HG03039 (cell line): ENCODE measurements at regions not wholly inside any gene's neighbourhood (a gene's known extent, or its start where the extent isn't known, plus 50 kb on each side); places are given as distances from the start of the nearest gene placed in this dataset.

Experiments used
- ATAC-seq: cut with Tn5 transposase; IDR thresholded peaks from one replicate; pipeline ENCODE4 v1.9.1; 2021; ENCODE audit warnings: mild to moderate bottlenecking, moderate library complexity; ENCODE audit not compliant: unreplicated experiment

DNA sequence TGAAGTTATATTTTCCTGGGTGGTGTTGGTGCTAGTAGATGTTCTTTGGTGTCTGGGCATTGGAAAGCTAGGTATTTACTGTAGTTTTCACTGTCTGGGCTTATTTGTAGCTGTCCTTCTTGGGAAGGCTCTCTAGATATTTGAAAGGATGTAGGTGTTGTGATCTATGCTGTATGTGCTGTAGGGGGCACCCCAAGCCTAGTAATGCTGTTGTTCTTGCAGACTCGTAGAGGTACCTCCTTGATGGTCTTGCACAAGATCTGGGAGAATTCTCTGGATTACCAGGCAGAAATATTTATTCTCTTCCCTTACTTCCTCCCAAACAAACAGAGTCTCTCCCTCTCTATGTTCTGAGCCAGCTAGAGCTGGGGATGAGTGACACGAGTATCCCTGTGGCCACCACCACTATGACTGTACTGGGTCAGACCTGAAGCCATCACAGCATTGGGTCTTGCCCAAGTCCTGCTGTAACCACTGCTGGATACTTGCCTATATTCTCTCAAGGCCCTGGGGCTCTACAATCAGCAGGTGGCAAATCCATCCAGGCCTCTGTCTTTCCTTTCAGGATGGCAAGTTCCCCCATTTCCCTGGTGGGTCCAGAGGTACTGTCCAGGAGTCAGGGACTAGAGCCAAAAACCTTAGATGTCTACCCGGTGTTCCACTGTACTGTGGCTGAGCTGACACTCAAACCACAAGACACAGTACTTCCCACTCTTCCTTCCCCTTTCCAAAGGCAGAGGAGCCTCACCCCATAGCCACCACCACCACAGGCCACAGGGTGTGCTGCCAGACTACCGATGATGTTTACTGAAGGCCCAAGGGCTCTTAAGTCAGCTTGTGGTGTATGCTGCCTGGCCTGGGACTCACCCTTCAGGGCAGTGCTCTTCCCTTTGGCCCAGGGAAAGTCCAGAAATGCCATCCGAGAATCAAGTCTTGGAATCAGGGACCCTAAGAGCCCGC, 195.2 kb upstream of the DPPA4 start:
- no peak for ATAC-seq

DNA sequence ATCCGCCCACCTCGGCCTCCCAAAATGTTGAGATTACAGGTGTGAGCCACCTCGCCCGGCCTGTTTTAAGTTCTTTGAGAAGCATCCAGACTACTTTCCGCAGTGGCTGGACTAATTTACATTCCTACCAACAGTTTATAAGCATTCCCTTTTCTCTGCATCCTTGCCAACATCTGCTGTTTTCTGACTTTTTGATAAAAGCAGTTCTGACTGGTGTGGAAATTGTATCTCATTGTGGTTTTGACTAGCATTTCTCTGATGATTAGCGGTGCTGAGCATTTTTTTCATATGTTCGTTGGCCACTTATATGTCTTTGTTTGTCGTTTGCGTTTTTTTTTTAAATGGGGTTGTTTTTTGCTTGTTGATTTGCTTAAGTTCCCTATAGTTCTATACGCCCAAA, 208.4 kb upstream of the DPPA4 start:
- no peak for ATAC-seq

DNA sequence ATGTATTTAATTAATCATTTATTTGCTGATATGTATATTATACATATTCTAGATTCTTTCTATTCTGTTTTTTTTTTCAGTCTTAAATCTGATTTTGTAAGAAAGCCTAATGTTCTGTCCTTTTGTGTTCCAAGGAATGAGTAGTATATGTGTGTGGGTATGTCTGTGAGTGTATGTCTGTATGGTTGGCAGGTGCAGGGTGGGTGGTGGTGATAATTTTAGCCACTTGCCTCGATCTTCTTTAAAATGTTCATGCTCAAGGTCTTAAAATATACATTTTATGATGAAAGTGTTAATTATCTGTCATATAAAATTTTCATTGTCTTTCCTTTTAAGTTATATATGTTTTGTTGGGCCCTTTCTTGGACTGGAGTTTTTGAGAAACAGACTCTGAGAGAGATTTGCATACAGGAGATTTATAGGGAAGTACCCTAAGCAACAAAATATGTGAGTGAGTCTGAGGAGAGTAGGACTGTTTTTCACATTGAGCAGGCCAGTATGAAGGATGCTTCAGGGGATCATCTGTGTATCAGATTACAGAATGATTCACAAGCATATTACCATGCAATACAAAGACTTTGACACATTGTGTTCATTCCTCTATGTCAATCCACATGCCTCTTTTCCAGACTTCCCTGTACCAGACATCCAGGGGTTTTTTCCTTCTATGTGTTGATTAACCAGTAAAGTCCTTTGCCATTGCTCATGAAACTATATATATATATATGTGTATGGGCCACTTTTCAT, 211.0 kb upstream of the DPPA4 start:
- no peak for ATAC-seq

DNA sequence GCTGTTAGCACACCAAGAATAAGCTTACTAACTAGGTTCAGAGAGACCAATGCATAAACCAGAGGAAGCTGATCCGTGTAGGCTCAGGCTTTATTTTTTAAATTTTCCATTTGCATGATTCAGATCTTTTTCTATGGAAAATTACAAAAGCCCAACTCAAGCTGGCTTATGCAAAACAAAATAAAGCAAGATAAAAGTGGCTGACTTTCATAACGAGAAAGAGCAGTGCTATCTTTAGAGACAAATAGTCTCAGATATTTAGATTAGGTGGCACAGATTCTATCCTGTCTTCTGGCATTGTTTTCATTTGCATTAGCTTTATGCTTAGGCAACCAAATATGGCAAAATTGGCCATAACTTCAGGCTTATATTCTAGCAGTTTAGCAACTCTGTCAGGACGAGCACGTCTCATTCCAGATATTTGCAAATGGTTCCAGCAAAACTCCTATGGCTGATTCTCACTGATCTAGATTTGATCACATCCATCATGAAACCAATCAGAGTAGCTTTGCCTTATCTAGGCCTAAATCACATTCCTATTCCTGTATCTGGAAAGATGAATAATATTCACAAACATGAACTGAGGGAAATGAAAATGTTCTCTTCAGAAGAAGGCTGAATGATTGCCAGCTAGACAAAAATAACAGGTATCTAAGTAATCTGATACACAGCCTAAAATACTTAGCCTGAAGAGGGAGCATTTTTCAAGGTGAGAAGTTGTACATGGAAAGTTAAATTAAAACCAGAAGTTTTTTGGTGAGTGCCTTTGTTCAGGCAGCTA, 216.4 kb upstream of the DPPA4 start:
- ATAC-seq, result no peak

DNA sequence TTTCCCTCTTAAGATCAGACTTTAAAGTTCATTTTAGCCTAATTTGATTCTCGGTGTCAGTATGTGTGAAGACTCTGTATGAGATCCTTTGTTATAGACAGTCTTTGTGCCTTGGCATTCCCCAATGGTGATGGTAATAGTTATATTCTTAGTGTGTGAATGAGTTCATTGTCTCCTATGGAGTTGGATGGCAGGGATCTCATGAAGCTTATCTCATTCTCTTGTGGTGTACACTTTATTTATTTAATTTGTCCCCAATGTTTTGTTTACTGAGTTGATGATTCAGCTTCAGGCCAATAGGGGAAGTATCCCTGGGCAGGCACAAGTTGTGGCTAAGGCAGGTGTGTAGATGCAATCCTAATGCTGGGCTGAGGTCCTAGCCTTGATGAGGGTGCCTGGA, 222.0 kb upstream of the DPPA4 start:
- ATAC-seq, result no peak

DNA sequence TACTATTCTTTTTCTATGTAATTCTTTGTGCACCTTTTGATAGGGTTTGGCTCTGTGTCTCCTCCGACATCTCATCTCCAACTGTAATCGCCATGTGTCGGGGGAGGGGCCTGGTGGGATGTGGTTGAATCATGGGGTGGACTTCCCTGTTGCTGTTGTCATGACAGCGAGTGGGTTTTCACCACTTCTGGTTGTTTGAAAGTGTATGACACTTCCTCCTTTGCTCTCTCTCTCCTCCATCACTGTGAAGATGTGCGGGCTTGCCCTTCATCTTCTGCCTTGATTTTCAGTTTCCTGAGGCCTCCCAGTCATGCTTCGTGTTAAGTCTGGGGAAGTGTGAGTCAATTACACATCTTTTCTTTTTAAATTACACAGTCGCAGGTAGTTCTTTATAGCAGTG, 225.8 kb upstream of the DPPA4 start:
- no peak for ATAC-seq

DNA sequence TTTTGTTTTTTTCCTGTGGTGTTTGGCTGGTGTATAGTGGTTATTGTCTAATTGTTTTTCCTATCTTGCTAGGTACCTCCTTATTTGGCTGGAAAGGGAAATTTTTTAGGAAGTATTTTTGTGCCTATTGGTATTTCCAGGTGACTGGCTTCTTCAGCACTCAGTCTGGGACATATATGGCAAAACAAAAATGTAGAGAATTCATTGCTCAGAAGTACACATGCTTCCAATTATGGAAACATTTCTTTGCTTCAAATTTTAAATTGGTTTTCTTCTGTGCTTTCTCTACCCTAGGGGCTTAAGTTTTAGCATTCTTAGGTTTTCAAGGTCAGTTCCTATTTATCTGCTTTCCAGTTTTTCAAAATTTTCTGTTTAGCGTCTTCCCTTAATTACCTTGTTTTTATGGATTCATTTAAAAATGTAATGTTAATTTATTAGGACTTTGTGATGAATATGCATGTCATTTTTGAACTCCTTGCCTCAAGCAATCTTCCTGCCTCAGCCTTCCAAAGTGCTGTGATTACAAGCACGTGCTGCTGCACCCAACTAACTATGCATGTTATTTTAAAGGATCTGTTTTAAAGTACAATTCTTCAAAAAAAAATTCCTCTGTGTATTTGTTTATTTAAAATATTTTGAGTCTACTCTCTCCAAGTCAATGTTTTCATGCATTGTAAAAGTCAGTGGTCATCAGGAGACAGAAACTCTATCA, 231.9 kb upstream of the DPPA4 start:
- ATAC-seq, result no peak

DNA sequence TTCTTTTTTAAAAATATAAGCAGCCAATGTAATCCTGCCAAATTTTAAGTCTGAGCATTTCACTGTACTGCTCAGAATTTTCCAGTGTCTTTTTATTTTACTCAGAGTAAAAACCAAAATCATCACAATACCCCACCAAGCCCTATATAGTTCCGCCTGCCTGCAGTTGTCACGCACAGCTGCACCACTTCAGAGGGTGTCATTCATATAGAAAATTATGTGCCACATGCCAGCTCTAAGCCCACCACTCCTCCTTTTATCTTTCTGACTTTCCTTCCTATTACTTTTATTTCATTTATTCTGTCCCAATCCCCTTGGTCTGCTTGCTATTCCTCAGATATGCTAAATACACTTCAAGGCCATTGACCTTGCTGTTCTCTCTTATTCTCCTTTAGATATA, 233.1 kb upstream of the DPPA4 start:
- no peak for ATAC-seq

DNA sequence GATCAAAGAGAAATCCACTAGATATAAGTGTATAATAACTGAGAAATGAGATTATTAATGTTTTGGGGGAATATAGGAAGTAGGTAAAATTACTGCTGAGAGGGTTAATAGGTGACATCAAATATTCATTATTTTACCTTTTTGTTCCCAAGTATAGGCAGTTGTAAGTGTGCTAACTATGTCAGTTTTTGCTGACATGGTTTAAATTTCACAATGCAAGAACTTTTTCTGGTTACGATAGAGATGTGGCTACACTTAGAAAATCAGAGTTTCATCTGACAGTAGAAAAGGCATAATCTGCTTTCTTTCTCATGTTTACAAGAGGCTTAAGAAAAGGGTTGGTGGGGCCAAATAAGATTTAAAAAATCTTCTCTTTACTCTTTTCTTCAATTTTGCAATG, 235.0 kb upstream of the DPPA4 start:
- no peak for ATAC-seq

DNA sequence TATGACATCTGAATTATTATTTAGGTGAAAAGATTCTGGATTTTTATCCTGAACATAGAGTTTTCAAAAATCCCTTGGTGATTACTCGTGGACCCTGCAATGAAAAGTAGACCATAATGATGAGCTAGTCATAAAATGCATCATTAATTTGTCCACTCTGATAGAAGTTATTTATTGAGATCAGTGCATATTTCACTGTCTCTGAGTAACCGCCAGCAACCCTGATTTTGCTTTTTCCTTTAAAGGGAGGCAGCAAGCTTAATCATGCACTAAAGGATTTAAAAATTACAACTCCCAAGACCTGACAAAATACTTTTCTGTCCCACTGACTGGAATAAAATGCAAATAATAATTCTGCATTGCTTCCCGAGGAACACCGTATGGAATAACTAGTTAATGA, 259.6 kb upstream of the DPPA4 start:
- ATAC-seq, result no peak

DNA sequence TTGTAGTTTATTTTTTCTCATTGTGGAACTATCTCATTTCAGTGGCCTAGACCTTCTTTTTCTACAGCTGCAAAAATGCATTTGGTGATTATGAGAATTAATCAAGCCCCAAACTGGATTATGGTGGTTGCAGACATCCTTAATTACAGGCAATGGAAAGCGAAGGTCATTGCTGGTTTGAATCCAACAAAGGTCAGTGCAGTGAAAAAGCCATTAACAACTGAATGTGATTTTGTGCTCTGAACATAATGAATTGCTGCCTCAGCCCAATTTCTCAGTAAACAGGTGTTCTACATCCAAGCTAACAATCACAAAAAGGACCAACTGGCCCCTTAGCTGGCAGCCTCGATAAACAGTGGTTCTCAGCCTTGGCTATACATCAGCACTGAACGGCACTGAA, 260.1 kb upstream of the DPPA4 start:
- no peak for ATAC-seq

DNA sequence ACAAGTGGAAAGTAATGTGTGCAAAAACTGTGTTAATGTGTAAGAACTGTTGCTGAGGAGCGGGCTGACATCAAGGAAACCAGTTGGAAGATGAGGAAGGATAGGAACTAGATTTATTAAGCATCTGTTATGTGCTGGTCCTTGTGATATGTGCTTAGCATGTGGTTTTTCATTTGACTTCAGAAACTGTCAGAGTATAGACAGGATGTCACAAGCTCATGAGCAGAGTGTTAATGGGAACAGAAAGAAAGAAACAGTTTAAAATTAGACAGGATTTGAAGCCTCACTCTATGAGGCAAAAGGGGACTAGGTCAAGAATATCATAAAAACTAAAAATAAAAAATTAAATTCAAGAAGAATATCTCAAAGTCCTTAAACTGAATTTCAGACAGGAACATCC, 270.6 kb upstream of the DPPA4 start:
- no peak for ATAC-seq

DNA sequence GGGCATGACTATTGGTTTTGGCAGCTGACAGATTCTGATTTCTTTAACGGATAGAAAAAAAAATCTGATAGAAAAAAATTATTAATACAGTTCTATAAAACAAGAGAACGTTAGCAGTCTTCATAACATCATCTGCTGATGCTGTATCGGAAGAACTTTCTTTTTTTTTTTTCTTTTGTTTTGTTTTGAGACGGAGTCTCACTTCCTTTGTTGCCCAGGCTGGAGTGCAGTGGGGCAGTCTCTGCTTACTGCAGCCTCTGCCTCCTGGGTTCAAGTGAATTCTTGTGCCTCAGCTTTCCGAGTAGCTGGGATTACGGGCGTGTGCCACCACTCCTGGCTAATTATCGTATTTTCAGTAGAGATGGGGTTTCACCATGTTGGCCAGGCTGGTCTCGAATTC, 271.2 kb upstream of the DPPA4 start:
- no peak for ATAC-seq

DNA sequence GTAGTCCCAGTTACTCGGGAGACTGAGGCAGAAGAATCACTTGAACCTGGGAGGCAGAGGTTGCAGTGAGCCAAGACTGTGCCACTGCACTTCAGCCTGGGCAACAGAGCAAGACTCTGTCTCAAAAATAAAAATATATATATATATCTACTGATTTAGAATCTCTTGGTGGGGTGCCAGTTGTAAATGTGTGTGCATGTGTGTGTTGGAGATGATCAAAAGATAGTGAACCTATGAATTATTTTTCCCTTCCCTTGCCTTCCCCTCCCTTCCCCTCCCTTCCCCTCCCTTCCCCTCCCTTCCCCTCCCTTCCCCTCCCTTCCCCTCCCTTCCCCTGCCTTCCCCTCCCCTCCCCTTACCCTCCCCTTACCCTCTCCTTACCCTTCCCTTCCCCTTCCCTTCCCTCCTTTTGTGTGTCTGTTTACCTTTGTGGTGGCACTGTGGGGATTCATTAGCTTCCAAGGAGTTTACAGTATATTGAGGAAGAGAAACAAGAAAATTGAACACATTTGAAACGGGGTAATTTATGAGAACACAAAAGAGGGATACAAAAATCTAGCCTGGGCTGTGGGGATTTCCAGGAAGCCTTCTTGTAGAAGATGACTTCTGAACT, 281.5 kb upstream of the DPPA4 start:
- ATAC-seq, result no peak

DNA sequence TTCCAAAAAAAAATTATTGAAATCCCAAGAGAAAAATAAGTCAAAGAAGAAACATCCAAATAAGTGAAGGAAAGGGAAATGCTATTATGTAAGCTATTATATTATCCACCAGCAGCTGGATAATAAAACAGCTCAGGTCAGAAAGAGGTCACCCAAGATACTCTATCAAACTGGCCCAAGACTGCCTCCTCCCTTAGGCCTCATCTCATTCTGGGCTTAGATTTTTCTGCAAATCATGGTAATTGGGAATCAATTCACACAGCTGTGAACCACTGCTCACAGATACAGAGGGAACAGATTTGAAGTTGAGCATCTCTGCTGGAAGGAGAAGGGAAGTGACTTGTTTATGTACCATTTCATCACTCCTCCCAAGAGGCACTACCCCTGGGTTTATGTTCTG, 294.6 kb upstream of the DPPA4 start:
- no peak for ATAC-seq

DNA sequence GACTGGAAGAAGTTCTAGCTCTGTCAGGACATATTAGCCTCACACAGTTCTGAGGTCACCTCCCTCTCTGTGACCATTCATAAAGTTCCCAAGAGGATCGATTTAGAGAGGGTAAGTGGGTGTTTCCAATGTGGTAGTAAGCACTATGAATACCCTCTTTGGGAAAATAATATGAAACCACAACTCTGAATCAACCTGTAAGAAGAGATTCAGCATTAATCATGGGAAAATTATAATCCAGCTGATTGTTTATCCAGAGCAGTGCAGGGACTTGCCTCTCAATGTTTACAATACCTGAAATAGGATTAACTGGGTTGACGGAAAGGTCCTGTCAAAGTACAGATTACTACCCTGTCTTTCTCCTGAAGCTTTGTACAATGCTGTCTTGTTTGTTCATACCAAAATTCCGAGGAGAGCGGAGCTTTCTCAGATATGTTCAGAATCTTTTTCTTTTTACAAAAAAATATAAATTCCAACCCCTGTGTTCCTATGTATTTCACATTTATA, 302.9 kb upstream of the DPPA4 start:
- ATAC-seq, result no peak

DNA sequence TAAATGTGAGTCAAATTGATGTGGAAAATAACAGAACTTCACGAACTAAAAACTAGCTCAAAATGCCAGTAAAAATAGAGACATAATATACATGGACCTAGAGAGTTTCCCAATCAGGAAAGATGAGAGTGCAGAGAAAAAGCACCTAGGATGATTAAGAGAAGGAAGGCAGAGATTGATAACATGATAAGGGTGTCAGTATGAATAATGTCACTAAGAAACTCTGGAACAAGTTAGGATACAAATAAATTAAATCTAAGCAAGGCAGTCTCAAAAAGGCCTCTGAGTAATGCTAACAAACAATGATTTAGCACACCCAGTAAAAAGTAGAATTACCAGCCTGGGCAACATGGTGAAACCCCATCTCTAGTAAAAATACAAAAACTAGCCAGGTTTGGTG, 304.7 kb upstream of the DPPA4 start:
- ATAC-seq, result no peak

DNA sequence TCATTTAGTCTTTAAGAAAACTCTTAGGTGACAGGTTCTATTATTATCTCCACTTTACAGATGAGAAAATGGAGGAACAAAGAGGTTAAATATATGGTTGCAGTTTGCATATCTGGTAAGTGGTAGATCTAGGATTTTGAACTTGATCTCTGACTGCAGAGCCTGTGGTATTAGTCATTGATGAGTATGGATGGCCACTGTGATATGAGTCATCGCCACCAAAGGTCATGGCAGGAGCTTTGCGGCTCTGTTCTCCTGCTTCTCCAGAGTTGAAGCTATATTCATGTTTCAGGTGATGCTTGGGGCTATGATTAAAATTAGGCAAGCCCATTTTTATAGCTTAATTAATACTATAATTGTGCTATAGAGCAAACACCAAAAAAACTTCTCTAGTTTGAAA, 306.2 kb upstream of the DPPA4 start:
- no peak for ATAC-seq

DNA sequence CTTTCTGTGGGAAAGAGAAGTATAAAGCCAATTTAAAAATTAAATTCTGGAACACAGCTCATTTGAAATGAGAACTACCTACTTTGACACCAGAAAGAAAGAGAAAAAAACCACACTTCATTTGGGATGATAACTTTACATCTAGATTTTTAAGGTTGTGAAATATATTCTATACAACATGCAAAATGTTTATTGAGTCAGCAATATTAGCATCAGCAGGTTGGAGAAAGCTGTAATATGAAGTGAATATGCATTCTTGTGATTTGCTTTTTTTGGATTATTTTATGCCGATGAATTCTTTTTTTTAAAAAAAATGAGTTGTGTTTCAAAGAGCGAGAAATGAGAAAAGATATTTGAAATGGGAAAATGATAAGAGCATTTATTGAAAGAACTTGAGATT, 307.0 kb upstream of the DPPA4 start:
- no peak for ATAC-seq

DNA sequence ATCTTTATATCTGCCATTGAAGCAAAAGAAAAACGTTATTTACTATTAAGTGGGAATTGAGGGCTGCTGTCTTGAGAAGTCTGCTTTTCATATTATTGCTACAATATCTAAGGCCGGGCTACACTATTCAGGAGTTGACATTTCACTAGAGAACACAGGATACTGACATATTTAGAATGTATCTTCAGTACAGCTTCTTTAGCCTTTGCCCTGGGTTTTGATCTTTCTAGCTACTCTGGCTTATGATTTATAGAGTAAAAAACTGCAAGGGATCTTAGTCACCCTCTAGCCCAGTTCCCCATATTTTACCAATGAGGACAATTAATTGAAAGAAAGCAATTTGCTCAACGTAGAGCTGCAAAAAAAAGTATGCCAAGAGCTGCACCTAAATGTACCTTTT, 307.4 kb upstream of the DPPA4 start:
- ATAC-seq, result no peak
